NCI-H2227 (cell line): ENCODE measurements at regions not wholly inside any gene's neighbourhood (a gene's known extent, or its start where the extent isn't known, plus 50 kb on each side); places are given as distances from the start of the nearest gene placed in this dataset.

ENCODE experiments used
- DNase-seq: peaks from one replicate; lab custom pipeline; 2025; ENCODE audit not compliant: unreplicated experiment; lab: John Stamatoyannopoulos, UW

- no peak for DNase-seq
These were observed 179.7 kb upstream of the CDH20 start for GRCh38 chr18:61153571-61153970.

- DNase-seq = no peak
These were observed 178.4 kb upstream of the CDH20 start for GRCh38 chr18:61154866-61155265.

DNA sequence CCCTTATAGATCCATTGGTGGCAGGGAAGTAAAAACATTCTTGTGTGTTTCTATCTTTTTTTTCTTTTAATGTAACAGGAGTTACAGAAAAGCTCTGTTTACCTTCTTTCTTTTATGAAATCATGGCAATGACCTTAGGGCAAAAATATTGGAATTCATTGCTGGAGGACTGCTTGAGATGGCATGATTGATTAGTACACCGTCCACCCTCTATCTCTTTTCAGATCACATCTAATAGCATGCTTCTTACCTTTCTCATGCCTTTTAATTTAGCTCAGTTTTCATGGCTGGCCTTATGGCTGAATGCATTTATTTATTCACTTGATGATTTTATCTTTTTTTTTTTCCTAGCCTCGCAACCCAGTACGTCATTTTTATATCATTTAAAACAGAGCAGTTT is 177.6 kb upstream of the CDH20 start:
- DNase-seq = no peak

GRCh38 chr18:61157451-61157850 is 175.8 kb upstream of the CDH20 start:
- DNase-seq = no peak

- peak; percentile 19 for DNase-seq
These were observed 174.0 kb upstream of the CDH20 start for GRCh38 chr18:61159246-61159645.

DNA sequence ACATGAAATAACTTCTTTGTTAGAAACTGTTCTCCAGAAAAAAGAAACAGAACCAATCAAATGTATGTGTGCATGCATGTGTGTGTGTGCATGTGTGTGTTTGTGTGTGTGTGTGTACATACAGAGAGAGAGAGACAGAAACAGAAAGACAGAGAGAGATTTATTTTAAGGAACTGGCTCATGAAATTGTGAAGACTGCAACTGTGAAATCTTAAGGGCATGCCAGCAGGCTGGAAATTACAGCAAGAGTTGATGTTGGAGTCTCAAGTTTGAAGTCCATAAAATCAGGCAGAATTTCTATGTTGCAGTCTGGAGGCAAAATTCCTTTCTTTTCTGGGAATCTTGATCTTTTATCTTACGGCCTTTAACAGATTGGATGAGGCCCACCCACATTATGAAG is 168.9 kb upstream of the CDH20 start:
- DNase-seq = no peak

DNA sequence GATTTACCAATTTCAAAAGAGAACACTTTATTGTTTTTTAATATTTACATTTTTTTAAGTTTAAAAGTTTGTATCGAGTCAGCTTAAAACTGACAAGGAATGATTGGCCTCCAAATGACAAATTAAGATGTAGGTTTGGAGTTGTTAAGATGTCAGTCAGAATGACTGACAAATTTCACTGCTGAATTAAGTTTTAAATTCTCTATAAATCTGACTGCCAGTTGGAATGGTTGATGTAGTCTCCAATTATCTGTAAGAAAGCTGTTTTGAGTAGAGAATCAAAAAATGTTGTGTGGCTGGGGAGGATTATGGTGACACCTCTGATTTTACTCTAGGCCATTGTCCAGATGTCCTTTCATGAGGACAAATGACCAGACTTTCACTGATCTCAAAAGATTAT is 165.3 kb upstream of the CDH20 start:
- no peak for DNase-seq

- DNase-seq = no peak
These were observed 163.8 kb upstream of the CDH20 start for GRCh38 chr18:61169386-61169785.

DNA sequence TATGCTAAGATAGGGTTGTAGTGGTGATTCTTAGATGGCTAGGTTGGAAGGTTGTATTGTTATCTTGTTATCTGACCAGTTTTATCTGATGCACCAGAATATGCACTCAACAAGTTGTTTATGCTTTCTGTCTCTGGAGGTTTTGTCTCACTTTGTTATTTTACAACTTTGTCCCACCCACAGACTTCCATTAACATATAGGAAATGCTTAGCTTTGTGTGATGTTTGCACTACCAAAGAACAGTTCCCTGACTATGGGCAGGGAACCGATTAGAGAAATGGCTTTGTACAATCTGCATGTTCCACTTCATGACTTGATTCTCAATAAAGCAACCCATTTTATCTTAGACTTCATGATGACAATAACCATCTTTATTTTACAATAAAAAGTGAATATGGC is 160.6 kb upstream of the CDH20 start:
- DNase-seq = no peak

- DNase-seq = no peak
These were observed 159.7 kb upstream of the CDH20 start for GRCh38 chr18:61173554-61173953.

- DNase-seq = no peak
These were observed 149.4 kb upstream of the CDH20 start for GRCh38 chr18:61183798-61184197.

- DNase-seq = no peak
These were observed 145.3 kb upstream of the CDH20 start for GRCh38 chr18:61187971-61188370.

DNA sequence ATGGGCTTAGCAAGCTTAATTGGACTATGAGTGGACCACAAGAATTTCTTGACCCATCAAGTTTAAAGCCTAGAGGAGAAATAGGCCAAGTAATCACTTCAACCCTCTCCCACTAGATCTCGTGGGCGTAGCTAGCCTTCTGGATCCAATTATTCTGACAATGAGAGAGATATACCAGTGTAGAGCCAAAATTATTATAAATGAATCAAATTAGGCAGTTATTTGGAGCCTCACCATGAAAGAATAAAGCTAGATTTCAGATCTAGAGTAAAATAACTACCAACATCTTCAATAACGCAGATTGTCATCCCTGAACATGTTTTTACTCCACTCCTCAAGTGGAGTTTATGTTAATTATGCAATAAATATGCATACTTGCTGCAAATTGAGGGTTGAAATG is 143.9 kb upstream of the CDH20 start:
- no peak for DNase-seq

DNA sequence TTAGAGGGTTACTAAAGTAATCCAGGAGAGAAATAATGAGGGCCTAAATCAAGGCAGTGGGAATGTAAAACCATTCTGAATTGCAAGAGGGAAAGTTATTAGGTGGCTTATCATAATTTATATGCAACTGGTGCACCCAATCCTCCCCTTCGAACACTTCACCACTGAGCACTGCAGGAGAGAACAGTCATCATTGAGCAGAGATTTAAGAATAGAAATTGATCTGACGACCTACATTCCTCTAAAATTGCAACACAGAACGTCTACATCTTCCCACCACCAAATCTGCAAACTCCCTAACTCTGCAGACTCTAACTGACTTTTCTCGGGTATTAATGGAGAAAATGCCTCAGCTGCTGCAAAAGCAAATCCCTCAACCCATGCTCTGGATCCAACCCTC is 138.5 kb upstream of the CDH20 start:
- no peak for DNase-seq

- no peak for DNase-seq
These were observed 136.5 kb upstream of the CDH20 start for GRCh38 chr18:61196750-61197149.

DNA sequence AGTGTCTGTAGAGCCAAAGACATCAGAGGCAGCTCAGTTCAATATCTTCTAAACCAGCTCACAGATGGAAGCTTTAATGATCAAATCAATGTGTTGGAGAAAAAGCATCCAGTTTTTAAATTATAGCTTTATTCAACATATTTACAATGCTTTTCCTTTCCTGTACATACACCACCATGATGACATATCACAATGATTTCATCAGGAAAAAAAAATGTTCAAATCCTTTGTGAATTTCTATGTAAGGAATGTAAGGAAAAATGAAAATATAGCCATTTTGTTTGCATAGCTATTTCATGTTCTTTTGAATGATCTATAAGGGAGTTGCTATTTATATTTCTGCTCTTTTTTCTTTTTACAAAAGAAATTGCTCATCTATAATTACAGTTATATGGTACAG is 134.7 kb upstream of the CDH20 start:
- no peak for DNase-seq

GRCh38 chr18:61199171-61199848 is 133.9 kb upstream of the CDH20 start:
- DNase-seq = no peak

DNA sequence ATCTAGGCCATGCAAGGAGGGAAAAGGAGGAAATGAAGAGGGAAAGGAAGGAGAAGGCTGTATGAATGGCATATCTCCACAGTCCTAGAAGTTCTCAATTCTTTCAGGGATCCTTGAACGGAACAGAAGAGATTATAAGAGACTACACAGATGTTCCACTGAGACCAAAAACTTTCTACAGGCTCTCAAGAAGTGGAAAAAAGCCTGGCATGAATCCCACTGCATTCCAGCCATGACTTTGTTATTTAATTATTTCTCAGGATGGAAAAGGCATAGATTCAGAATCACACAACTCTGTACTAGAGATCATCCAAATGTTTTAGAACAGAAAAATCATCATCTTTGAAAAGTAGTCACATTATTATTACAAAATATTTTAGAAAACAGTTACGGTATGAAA is 131.7 kb upstream of the CDH20 start:
- DNase-seq = no peak

DNA sequence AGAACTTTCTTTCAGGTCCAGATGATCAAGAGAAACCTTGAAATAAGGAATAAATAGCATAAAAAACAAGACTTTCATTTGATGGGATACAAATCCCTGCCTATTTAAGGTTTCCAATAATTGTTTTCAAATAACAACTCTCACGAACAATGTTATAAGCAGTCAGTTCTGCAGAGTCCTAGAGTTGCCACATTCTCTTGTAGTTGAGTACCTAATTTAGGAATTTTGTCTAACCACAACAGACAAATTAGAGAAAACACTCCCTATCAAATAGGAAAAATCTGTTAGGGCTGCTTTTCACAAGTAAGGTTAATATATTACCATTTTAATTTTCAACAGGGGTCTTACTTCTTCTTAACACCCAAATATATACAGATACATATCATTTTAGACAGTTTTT is 130.1 kb upstream of the CDH20 start:
- no peak for DNase-seq

GRCh38 chr18:61209801-61210200 is 123.4 kb upstream of the CDH20 start:
- DNase-seq = no peak

DNA sequence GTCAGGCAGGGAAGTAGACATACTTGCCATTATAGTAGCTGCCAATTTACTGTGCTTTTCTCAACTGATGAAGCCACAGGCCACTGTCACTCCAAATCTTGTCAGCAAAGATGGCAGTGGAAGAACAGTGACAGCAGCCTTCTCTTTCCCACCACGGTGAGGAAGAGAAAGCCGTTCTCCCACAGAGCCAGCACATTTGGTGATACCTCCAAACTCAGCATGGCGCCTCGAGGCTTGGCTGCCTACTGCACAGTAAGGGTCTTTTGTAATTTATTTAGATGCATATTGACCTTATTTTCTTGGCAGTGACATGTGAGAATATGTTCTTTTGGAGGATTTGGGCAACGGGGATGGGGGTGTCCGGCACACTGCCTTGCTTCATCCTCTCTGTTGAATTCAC is 117.2 kb upstream of the CDH20 start:
- no peak for DNase-seq

DNA sequence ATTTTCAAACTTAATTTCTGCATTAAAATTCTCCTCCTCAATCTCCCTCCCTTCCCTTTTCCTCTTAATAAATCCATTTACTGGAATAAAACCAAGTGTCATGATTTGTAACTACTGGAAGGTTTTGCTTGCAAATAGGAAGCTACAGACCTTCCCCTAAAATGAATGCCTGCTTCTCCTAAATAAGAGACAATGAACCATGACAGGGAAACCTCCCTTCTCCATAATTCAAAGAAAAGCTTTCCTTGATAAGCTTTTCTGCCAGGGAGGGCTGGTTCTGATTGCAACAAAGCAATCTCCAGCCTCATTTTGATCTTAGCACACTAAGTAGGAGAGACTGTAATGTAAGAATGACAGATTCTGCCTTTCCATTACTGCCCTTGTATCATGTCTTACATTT is 111.0 kb upstream of the CDH20 start:
- DNase-seq = no peak

DNA sequence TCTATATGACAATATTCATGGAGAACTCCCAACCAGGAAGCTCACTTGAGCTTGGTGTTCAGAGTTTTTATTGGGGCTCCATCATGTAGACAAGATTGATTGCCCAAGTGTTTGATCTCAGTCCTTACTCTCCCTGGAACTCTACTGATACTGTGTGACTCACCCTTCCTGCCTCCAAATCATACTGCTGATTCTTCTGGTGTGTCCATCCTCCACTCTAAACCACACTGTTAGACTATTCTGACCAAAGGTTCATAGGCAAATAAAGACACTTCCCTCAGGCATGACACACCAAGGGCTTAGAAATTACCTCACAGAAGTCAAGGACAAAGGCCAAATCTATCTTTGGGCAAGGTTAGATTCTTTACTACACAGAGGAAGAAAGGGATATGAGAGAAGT is 107.9 kb upstream of the CDH20 start:
- DNase-seq = no peak
